HEK293 (cell line): ENCODE measurements at regions not wholly inside any gene's neighbourhood (a gene's known extent, or its start where the extent isn't known, plus 50 kb on each side); places are given as distances from the start of the nearest gene placed in this dataset.

Experiments
- CTCF ChIA-PET: fragments of 350-600 bp; formaldehyde crosslinking; extraction: SDS; loops from one replicate; lab custom pipeline; 2021; ENCODE audit warnings: antibody characterized with exemption; lab: Yijun Ruan, JAX
- POLR2A ChIA-PET: fragments of 300-600 bp; formaldehyde crosslinking; extraction: SDS; loops from one replicate; lab custom pipeline; 2020; ENCODE audit warnings: antibody characterized with exemption, inconsistent platforms; lab: Yijun Ruan, JAX
- H3K27ac ChIP-seq: fragments of 200-500 bp; sonication (Bioruptor generic); 2 replicates; pipeline ENCODE4 v1.5.1; 2014; ENCODE audit warnings: low read depth, low read length, control low read depth, inconsistent platforms; ENCODE audit errors: extremely low read depth
- H3K36me3 ChIP-seq, 2 experiments: fragments of 200-500 bp in 1 of 2; sonication (Bioruptor generic) in 1 of 2; 1 replicate in 1 of 2; 2 replicates in 1 of 2; pipeline ENCODE4 v1.5.1; 2014 to 2017; ENCODE audit warnings: inconsistent platforms in 2 of 2, low read length in 2 of 2; ENCODE audit not compliant: control insufficient read depth in 2 of 2, insufficient read depth in 1 of 2
- H3K4me1 ChIP-seq: fragments of 200-500 bp; sonication (Bioruptor generic); 2 replicates; pipeline ENCODE4 v1.5.1; 2014; ENCODE audit warnings: mild to moderate bottlenecking, low read length, inconsistent platforms; ENCODE audit not compliant: control insufficient read depth, insufficient read depth
- H3K4me3 ChIP-seq: 2 replicates; pipeline ENCODE4 v1.5.1; 2011; ENCODE audit warnings: low read depth, mild to moderate bottlenecking, control low read depth, low read length, moderate library complexity
- H3K9me3 ChIP-seq: fragments of 200-500 bp; sonication (Bioruptor generic); 2 replicates; pipeline ENCODE4 v1.5.1; 2014; ENCODE audit warnings: low read depth, low read length, inconsistent platforms; ENCODE audit not compliant: control insufficient read depth, insufficient read depth
- KLF1 ChIP-seq: fragments of 450-650 bp; formaldehyde crosslinking; IDR thresholded peaks from 2 replicates; pipeline ENCODE4 v1.5.1; 2016; ENCODE audit warnings: missing biosample characterization, missing genetic modification characterization
- KLF7 ChIP-seq: fragments of 450-650 bp; formaldehyde crosslinking; IDR thresholded peaks from 2 replicates; pipeline ENCODE4 v1.5.1; 2016; ENCODE audit warnings: missing biosample characterization, missing genetic modification characterization, borderline replicate concordance
- MEIS1 ChIP-seq: sonication (generic); formaldehyde crosslinking; IDR thresholded peaks from 2 replicates; pipeline ENCODE4 v1.8.1; 2022; ENCODE audit warnings: missing genetic modification reagents, mild to moderate bottlenecking, borderline replicate concordance
- MZF1 ChIP-seq: fragments of 450-650 bp; formaldehyde crosslinking; IDR thresholded peaks from 2 replicates; pipeline ENCODE4 v1.5.1; 2017; ENCODE audit warnings: missing biosample characterization, missing genetic modification characterization, borderline replicate concordance
- SALL2 ChIP-seq: fragments of 450-650 bp; formaldehyde crosslinking; IDR thresholded peaks from 2 replicates; pipeline ENCODE4 v1.5.0; 2017; ENCODE audit warnings: missing biosample characterization, mild to moderate bottlenecking, missing genetic modification characterization, borderline replicate concordance
- ZBTB20 ChIP-seq: fragments of 450-650 bp; formaldehyde crosslinking; IDR thresholded peaks from 2 replicates; pipeline ENCODE4 v1.5.1; 2016; ENCODE audit warnings: missing biosample characterization, missing genetic modification characterization
- ZFP3 ChIP-seq: fragments of 450-650 bp; formaldehyde crosslinking; IDR thresholded peaks from 2 replicates; pipeline ENCODE4 v1.5.1; 2016; ENCODE audit warnings: low read depth, missing biosample characterization, missing genetic modification characterization
- ZIC2 ChIP-seq: fragments of 450-650 bp; formaldehyde crosslinking; IDR thresholded peaks from 2 replicates; pipeline ENCODE4 v1.5.1; 2016; ENCODE audit warnings: missing biosample characterization, missing genetic modification characterization
- ZNF138 ChIP-seq: fragments of 450-650 bp; formaldehyde crosslinking; IDR thresholded peaks from 2 replicates; pipeline ENCODE4 v1.5.1; 2016; ENCODE audit warnings: missing biosample characterization, missing genetic modification characterization, borderline replicate concordance
- ZNF169 ChIP-seq: fragments of 450-650 bp; formaldehyde crosslinking; IDR thresholded peaks from 2 replicates; pipeline ENCODE4 v1.5.1; 2016; ENCODE audit warnings: missing biosample characterization, missing genetic modification characterization
- ZNF184 ChIP-seq: fragments of 450-650 bp; IDR thresholded peaks from 2 replicates; pipeline ENCODE4 v1.5.1; 2018; ENCODE audit warnings: missing biosample characterization, mild to moderate bottlenecking, missing genetic modification characterization
- ZNF76 ChIP-seq: fragments of 450-650 bp; formaldehyde crosslinking; IDR thresholded peaks from 2 replicates; pipeline ENCODE4; 2016; ENCODE audit warnings: low read depth, missing biosample characterization, missing genetic modification characterization, borderline replicate concordance
- ZSCAN23 ChIP-seq: fragments of 450-650 bp; formaldehyde crosslinking; IDR thresholded peaks from 2 replicates; pipeline ENCODE4 v1.5.1; 2016; ENCODE audit warnings: missing biosample characterization, missing genetic modification characterization
- TF ChIP-seq, protein P1 (sequence below): fragments of 450-650 bp; formaldehyde crosslinking; IDR thresholded peaks from 2 replicates; pipeline ENCODE4 v1.5.1; 2017; ENCODE audit warnings: missing biosample characterization, mild to moderate bottlenecking, missing genetic modification characterization, moderate library complexity
- TF ChIP-seq, protein P2 (sequence below): fragments of 450-650 bp; IDR thresholded peaks from 2 replicates; pipeline ENCODE4 v1.5.1; 2018; ENCODE audit warnings: missing biosample characterization, mild to moderate bottlenecking, missing genetic modification characterization
- TF ChIP-seq, protein P3 (sequence below): fragments of 450-650 bp; formaldehyde crosslinking; IDR thresholded peaks from 2 replicates; pipeline ENCODE4 v1.5.1; 2016; ENCODE audit warnings: missing biosample characterization, missing genetic modification characterization

DNA sequence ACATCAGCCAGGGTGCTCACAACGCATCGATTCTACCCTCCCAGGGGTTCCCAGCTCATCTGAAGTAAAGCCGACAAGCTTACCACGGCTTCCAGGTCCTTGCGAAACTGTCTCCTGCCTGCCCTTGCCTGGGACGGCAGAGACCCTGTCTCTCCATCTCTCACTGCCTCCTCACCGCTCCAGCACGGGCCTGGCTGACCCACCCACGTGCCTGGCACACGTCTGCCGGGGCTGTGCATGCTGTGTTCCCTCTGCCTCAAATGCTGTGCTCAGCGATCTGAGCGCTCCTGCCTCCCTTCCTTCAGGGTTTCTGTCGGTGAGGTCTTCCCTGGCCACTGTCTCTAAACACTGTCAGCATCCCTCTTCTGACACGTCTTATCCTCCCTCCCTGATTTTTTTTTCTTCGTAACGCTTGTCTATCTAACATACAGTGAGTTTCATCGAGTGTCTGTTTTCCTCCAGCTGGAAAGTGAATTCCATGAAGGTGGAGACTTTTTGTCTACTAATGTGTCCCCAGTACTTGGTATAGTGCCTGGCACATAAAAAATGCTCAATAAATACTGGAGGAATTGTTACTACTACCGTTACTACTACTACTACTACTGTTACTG, 208.4 kb downstream of the IRF8 start:
- CTCF ChIA-PET = no interaction called here

DNA sequence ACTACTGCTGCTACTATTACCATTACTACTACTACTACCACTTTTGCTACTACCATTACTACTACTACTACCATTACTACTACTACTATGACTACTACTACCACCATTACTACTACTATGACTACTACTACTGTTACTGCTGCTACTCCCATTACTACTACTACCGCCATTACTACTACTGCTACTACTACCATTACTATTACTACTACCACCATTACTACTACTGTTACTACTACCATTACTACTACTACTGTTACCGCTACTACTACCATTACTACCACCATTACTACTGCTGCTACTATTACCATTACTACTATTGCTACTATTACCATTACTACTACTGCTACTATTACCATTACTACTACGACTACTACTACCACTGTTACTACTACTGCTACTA, 209.1 kb downstream of the IRF8 start:
- no peak overlapping the region for H3K4me3 ChIP-seq
- TF ChIP-seq ZNF169 (tag by site-specific recombination) (0 out of 2 replicates have a peak, but pooled peaks have one; percentile 8), KLF1 (tag by site-specific recombination) (no peak), SALL2 (tag by site-specific recombination) (no peak)
- TF ChIP-seq, all 188 proteins: peak for 1
- Histone ChIP-seq H3K27ac (no peak overlapping the region), H3K36me3 (no peaks in the 10 kb centered on the region), H3K9me3 (no peaks in the 10 kb centered on the region), H3K4me1 (no peaks in the 10 kb centered on the region)
- CTCF ChIA-PET = no interaction called here
- POLR2A ChIA-PET = no interaction called here

More for the DNA sequence above, 208.4 kb downstream of the IRF8 start:
- POLR2A ChIA-PET = no interaction called here
- H3K4me3 ChIP-seq = no peak overlapping the region
- no peak overlapping the region for H3K27ac ChIP-seq
- no peaks in the 10 kb centered on the region for H3K9me3 ChIP-seq
- no peaks in the 10 kb centered on the region for H3K4me1 ChIP-seq
- no peak for TF ChIP-seq ZSCAN23 (tag by site-specific recombination)
- no peak for TF ChIP-seq ZFP3 (tag by site-specific recombination)
- peak; percentile 5; the same call in 1 of the 2 replicates for TF ChIP-seq ZIC2 (tag by site-specific recombination)
- TF ChIP-seq, protein P1, sequence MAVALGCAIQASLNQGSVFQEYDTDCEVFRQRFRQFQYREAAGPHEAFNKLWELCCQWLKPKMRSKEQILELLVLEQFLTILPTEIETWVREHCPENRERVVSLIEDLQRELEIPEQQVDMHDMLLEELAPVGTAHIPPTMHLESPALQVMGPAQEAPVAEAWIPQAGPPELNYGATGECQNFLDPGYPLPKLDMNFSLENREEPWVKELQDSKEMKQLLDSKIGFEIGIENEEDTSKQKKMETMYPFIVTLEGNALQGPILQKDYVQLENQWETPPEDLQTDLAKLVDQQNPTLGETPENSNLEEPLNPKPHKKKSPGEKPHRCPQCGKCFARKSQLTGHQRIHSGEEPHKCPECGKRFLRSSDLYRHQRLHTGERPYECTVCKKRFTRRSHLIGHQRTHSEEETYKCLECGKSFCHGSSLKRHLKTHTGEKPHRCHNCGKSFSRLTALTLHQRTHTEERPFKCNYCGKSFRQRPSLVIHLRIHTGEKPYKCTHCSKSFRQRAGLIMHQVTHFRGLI (tag by site-specific recombination) = no peak
- TF ChIP-seq KLF7 = no peak
- H3K36me3 ChIP-seq = no peaks in the 10 kb centered on the region

DNA sequence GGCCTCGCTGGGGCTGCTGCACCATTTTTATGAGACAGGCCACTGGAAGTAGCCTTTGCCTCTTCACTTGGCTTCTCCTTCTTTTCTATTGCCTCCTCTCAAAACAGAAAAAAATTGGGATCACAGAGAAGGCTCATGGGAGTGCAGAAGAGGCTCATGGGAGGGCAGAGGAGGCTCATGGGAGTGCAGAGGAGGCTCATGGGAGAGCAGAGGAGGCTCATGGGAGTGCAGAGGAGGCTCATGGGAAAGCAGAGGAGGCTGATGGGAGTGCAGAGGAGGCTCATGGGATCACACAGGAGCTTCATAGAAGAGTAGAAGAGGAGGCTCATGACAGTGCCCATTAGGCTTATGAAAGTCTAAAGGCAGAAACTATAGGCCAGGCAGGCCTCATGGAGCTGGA, 211.2 kb downstream of the IRF8 start:
- Histone ChIP-seq H3K27ac (no peak overlapping the region), H3K36me3 (no peaks in the 10 kb centered on the region), H3K4me1 (no peaks in the 10 kb centered on the region), H3K4me3 (no peak overlapping the region), H3K9me3 (no peaks in the 10 kb centered on the region)
- CTCF ChIA-PET = interaction anchor here (0.6 to 1.1 kb wide), 2 partner anchors 38 to 191 kb away, joined by 3 to 4 read pairs; no protein-coding TSS in a partner anchor
- POLR2A ChIA-PET = no interaction called here
- no peak for TF ChIP-seq ZBTB20 (tag by site-specific recombination)
- TF ChIP-seq, protein P2, sequence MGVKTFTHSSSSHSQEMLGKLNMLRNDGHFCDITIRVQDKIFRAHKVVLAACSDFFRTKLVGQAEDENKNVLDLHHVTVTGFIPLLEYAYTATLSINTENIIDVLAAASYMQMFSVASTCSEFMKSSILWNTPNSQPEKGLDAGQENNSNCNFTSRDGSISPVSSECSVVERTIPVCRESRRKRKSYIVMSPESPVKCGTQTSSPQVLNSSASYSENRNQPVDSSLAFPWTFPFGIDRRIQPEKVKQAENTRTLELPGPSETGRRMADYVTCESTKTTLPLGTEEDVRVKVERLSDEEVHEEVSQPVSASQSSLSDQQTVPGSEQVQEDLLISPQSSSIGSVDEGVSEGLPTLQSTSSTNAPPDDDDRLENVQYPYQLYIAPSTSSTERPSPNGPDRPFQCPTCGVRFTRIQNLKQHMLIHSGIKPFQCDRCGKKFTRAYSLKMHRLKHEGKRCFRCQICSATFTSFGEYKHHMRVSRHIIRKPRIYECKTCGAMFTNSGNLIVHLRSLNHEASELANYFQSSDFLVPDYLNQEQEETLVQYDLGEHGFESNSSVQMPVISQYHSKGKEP (tag by site-specific recombination) = no peak
- no peak for TF ChIP-seq MZF1 (tag by site-specific recombination)
- TF ChIP-seq ZNF138 (tag by site-specific recombination) = no peak
- TF ChIP-seq, protein P3, sequence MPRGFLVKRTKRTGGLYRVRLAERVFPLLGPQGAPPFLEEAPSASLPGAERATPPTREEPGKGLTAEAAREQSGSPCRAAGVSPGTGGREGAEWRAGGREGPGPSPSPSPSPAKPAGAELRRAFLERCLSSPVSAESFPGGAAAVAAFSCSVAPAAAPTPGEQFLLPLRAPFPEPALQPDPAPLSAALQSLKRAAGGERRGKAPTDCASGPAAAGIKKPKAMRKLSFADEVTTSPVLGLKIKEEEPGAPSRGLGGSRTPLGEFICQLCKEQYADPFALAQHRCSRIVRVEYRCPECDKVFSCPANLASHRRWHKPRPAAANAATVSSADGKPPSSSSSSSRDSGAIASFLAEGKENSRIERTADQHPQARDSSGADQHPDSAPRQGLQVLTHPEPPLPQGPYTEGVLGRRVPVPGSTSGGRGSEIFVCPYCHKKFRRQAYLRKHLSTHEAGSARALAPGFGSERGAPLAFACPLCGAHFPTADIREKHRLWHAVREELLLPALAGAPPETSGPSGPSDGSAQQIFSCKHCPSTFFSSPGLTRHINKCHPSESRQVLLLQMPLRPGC (tag by site-specific recombination) = no peak
- no peak for TF ChIP-seq MEIS1
- TF ChIP-seq ZNF184 (tag by site-specific recombination) = no peak
- peak; percentile 89 for TF ChIP-seq ZNF76 (tag by site-specific recombination)
- TF ChIP-seq, all 188 proteins: peak for 1
